IPS DF 19.7 (cell line): ENCODE measurements at regions not wholly inside any gene's neighbourhood (a gene's known extent, or its start where the extent isn't known, plus 50 kb on each side); places are given as distances from the start of the nearest gene placed in this dataset.

Experiments
- DNase-seq: peaks from one replicate; pipeline ENCODE4 v3.0.0-alpha.2; 2013; ENCODE audit warnings: low read depth, low spot score

GRCh38 chr15:97259943-97260342 lies 700.6 kb upstream of the ARRDC4 start:
- DNase-seq, result no peak

DNA sequence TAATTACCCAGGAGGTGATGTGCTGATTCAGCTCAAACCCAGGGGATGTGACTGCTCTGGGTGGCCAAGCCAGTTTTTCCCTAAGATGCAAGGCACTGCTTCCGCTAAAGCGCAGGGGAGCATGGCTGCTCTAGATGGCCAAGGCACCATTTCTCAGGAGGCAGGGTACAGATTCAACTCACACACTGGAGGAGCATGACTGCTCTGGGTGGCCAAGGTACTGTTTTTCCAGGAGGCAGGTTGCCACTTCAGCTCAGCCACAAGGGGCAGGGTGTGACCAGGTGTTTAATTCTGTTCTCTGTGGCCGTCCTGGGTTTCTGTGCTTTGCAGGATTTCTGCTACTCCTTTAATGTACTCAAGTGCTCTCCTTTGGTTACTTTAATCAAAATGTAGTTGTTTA lies 659.3 kb upstream of the ARRDC4 start:
- DNase-seq, result no peak

- DNase-seq, result no peak
These were observed 644.1 kb upstream of the ARRDC4 start for GRCh38 chr15:97316362-97316761.

DNA sequence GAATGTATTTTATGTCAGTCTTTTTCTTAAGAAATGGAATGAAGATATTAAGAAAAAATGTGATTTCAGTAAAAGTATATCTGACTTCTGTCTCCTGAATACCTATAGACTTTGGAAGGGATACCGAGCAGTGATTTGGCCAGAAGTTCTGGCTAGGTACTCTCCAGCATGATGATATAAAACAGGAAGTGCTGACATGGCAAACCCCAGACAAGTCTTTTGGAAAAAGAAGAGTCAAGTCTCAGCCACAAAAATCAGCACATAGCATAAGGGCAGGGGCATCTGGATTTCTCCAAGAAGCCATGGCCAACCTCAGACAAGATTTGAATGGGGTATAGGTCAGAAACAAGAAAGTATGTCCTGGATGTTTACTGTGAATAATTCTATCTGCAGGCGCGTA lies 643.3 kb upstream of the ARRDC4 start:
- DNase-seq, result no peak

DNA sequence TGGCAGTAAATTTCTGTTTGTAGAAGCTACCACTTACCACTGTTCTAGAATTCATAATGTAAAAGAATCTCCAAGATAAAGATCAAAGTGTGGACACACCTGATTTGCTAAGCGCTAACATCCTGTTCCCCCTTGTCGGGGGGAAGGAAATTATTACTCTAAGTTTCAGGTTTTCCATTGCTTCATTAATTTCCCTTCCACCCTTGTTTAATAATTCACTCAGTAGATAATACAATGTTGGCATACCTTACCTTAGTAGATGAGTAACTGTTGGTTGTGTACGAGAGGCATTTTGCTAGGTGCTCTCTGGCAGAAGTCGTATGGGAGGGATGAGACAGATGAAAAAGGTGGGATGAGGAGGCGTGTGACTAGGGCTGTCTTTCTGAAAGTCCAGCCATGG lies 641.2 kb upstream of the ARRDC4 start:
- DNase-seq, result no peak

- no peak for DNase-seq
These were observed 614.3 kb upstream of the ARRDC4 start for GRCh38 chr15:97346221-97346620.

- no peak for DNase-seq
These were observed 609.7 kb upstream of the ARRDC4 start for GRCh38 chr15:97350813-97351212.

DNA sequence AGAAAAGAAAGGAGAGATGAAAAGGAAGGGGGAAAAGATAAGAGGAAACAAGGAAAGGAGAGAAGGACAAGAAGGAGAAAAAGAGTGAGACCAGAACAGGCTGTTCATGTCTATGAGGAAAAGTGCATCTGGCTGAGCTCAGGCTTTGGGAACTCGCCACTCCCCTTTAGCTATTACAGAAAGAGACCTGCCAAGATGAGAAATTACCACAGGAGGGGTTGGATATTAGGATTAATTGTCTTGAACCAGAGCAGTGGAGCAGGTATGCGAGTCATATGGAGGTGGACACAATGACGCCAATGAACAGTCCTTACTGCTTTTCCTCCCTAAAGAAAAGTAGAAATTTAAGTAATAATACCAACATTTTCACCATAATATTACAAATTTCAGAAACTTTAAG lies 577.0 kb upstream of the ARRDC4 start:
- no peak for DNase-seq

- DNase-seq, result no peak
These were observed 573.6 kb upstream of the ARRDC4 start for GRCh38 chr15:97386940-97387339.

GRCh38 chr15:97401195-97401594 lies 559.3 kb upstream of the ARRDC4 start:
- DNase-seq, result no peak

- DNase-seq, result no peak
These were observed 558.5 kb upstream of the ARRDC4 start for GRCh38 chr15:97401970-97402369.

DNA sequence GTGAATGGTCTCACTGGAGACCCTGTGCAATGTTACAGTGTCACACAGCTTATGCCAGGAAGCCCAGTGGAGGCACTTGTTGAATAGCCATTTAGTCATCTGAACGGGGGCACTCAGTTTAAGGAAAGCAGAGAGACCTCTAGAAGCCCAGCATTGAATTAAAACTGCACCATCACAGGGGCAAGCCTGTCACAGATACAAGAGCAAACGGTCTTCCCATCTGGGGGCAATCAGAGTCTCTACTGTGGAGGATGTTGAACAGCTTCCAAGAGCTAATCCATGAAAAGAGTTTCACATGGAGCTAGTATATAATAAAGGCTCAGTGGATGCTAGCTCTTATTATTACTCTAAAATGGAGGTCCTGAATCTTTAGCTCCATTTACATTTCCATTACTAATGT lies 553.7 kb upstream of the ARRDC4 start:
- DNase-seq, result no peak

GRCh38 chr15:97410897-97411575 lies 549.5 kb upstream of the ARRDC4 start:
- no peak for DNase-seq

DNA sequence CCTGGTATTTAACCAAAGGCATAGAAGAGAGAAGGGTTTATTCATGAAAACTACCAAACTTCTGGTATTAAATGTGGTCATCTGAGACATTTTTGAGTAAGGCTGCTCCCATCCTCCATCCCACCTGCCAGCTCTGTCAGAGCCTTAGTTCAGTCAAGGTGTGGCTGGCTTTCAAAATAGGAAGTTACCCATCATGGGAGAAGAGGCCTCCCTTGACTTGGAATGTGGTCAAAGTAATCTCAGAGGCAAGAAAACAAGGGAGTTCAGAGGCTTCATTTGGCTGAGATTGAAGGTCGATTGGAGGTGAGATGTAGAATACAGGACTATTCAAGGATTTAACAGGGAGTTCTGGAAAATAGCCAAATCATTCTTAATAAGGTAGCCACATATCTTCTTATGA lies 540.4 kb upstream of the ARRDC4 start:
- DNase-seq, result no peak

DNA sequence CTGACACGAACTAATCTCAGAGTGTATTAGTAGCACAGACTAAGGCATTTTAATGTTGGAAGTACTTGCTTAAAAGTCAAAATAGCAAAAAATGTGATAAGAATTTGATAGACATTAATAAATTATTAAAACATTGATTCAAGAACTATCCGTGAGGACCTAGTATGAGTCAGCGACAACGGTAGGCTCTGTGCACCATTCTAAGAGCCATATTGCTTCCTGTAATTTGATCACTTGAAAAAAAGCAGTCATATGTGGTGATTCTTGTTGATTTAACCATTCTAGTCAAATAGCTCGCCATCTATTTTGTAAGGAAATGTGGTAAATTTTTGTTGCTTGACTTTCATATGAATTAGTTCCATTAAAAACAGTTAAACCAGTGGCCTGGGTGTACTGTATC lies 534.9 kb upstream of the ARRDC4 start:
- no peak for DNase-seq

DNA sequence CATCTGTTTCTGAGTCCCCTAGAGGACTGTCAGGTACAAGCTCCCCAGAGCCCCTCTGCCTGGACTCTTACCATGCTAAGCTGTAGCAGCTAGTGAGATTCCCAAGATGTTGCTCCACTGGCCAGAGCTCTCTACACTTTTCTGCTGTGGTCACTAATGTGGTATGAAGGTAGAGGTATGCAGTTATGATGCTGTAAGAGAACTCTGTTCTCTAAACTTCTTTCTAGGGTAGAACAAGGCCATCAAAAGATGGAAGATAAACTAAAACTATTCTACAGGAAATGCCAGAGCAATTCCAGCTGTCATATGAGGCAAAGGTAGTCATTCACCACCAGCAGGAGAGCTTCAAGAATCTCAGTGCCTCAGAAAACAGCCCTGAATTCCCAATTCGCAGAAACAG lies 517.4 kb upstream of the ARRDC4 start:
- DNase-seq, result no peak

GRCh38 chr15:97446138-97446537 lies 514.4 kb upstream of the ARRDC4 start:
- no peak for DNase-seq

DNA sequence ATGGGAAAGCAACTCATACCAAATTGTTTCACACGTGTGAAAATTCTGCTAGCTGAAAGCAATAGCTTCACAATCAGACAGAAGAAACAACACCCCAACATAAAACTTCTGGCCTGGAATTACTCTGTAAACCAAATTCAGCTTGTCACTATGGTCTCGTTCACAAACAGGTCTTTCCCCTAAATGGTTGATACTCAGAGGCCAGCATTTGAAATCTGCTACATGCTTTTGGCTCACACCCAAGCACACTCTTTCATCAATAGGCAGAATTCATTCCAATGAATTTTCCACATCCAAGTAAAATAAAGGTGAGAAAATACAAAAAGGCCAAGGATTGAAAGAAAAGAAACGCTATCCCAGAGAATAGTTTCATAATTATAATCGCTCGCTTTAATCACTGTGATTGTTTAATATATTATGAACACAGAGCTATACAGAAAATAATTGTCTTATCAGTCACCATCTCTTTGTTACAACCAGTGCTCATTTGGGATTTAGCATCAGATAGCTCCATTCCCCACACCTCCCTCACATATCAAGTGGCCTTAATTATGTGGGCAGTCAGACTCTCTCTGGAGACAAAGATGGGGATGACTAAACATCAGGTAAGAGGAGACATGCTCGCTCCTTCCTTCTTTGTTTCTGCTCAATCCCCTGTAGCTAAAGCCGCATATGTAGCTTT lies 503.8 kb upstream of the ARRDC4 start:
- DNase-seq, result no peak

DNA sequence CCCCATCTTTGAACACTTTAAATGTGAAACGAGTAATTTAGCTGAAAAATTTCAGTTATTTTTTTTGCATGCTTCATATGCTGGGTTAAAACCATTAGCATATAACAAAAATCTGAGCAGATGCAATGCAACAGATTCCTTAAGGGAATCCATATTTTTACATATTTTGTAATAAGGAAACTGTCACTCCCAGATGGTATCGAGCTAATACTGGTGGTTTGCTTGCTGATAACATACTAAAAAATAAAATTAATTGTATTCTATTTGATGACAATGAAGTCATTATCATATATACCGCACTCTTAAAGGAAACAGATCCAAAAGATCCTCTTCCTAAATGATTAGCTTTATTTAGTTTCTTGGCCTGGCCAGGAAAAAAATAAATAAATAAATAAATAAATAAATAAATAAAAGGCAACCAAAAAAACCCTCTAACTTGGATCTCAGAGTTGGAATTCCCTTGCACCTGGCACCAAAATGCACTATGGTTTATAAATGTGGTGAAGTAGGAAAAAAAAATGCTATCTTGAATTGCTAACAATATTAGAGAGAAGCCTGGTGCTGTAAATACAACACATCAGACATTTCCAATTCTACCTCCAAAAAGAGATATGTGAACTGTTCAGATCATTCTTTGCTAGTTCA lies 503.2 kb upstream of the ARRDC4 start:
- DNase-seq, result no peak

- DNase-seq, result no peak
These were observed 500.7 kb upstream of the ARRDC4 start for GRCh38 chr15:97459771-97460170.

DNA sequence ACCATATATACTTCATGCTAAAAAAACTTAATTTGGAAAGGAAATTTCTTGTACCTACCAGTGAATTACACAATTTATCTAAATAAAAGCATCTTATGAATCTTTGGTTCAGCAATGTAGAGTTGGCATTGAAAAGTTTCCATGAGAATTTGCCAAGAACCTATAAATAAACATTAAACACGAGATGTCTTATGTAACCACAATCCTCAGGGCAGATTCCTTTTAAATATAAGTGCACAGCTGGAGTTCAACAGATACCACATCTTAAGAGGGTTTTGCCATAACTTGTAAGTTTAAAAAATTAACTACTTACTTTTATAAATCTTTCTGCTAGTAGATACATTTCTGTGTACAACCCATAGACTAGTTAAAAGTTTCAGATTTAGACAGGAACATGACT lies 499.3 kb upstream of the ARRDC4 start:
- no peak for DNase-seq

DNA sequence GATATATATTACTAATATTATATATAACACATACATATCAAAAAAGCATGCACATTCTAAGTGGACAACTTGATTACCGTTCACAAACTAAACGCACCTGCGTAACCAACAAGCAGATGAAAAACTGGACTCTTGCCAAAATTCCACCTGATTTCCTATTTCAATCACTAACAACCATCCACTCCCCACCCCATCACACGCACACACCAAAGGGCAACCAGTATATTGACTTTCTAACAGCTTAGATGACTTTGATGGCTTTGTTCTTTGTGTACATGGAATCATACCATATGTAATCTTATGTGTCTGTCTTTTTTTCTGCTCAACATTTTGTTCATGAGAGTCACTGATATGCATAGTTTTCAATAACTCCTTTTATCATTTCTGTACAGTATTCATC lies 496.8 kb upstream of the ARRDC4 start:
- DNase-seq, result no peak

DNA sequence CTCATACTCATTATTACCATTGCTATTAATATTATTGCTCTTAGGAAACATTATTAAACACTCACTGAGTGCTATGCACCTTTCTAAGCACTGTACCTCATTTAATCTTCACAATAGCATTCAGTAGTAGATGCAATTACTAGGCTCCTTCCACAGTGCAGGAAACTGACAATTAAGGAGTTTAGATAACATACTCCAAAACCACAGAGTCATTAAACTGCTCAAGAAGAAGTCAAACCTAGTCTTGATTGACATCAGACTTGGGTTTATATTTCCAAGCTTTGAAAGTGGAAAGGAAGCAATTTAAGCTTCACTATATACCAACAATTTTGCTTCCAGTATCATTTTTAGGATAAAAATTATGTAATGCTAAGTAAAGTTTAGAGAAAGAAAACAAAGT lies 490.1 kb upstream of the ARRDC4 start:
- DNase-seq, result no peak
